ENCODE measurements at regions not wholly inside any gene's neighbourhood (a gene's known extent, or its start where the extent isn't known, plus 50 kb on each side); places are given as distances from the start of the nearest gene placed in this dataset.
A peak's percentile ranks its signal among the peaks of the same experiment; 100 is the strongest.

GRCh38 chr2:236993286-236993685 is 92.4 kb upstream of the COPS8 start:
- no peaks in the 10 kb centered on the region for H3K36me3 ChIP-seq
- TF ChIP-seq EP300 (IDR thresholded peaks at IDR 0.05), result no peak
- TF ChIP-seq POLR2AphosphoS5 (IDR thresholded peaks at IDR 0.05), result no peak
- TF ChIP-seq, protein P1, sequence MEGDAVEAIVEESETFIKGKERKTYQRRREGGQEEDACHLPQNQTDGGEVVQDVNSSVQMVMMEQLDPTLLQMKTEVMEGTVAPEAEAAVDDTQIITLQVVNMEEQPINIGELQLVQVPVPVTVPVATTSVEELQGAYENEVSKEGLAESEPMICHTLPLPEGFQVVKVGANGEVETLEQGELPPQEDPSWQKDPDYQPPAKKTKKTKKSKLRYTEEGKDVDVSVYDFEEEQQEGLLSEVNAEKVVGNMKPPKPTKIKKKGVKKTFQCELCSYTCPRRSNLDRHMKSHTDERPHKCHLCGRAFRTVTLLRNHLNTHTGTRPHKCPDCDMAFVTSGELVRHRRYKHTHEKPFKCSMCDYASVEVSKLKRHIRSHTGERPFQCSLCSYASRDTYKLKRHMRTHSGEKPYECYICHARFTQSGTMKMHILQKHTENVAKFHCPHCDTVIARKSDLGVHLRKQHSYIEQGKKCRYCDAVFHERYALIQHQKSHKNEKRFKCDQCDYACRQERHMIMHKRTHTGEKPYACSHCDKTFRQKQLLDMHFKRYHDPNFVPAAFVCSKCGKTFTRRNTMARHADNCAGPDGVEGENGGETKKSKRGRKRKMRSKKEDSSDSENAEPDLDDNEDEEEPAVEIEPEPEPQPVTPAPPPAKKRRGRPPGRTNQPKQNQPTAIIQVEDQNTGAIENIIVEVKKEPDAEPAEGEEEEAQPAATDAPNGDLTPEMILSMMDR (IDR thresholded peaks at IDR 0.05), result no peak
- TF ChIP-seq POLR2A (IDR thresholded peaks at IDR 0.05), result no peak
- H3K27ac ChIP-seq, result no peak overlapping the region
- H3K4me1 ChIP-seq, result peaks cover 14 to 44% (median 28%) of the 10 kb centered on the region in 4 donors
- no peaks in the 10 kb centered on the region for H3K27me3 ChIP-seq
- intact Hi-C loops (cut with DNase I; ENCODE audit: low total_unique reads), result no loop called here
- DNase-seq, result no peak
- WGBS, 5 donors, result 84 to 94% (median 89%) methylated on average over 2 of the region's 2 CpGs
- no peak overlapping the region for H3K4me3 ChIP-seq
- no peaks in the 10 kb centered on the region for H3K9me3 ChIP-seq

GRCh38 chr2:236994361-236994760 is 91.3 kb upstream of the COPS8 start:
- no peaks in the 10 kb centered on the region for H3K9me3 ChIP-seq
- DNase-seq, result no peak
- WGBS, 5 donors, result 76 to 90% (median 80%) methylated on average over 9 of the region's 9 CpGs
- no peak overlapping the region for H3K4me3 ChIP-seq
- H3K27ac ChIP-seq, result no peak overlapping the region
- intact Hi-C loops (cut with DNase I; ENCODE audit: low total_unique reads), result no loop called here
- H3K4me1 ChIP-seq, result peaks cover 9 to 40% (median 26%) of the 10 kb centered on the region in 4 donors
- TF ChIP-seq POLR2AphosphoS5 (IDR thresholded peaks at IDR 0.05) (no peak), POLR2A (IDR thresholded peaks at IDR 0.05) (no peak), EP300 (IDR thresholded peaks at IDR 0.05) (no peak)
- TF ChIP-seq, protein P1 (IDR thresholded peaks at IDR 0.05), result no peak
- no peaks in the 10 kb centered on the region for H3K27me3 ChIP-seq
- no peaks in the 10 kb centered on the region for H3K36me3 ChIP-seq

DNA sequence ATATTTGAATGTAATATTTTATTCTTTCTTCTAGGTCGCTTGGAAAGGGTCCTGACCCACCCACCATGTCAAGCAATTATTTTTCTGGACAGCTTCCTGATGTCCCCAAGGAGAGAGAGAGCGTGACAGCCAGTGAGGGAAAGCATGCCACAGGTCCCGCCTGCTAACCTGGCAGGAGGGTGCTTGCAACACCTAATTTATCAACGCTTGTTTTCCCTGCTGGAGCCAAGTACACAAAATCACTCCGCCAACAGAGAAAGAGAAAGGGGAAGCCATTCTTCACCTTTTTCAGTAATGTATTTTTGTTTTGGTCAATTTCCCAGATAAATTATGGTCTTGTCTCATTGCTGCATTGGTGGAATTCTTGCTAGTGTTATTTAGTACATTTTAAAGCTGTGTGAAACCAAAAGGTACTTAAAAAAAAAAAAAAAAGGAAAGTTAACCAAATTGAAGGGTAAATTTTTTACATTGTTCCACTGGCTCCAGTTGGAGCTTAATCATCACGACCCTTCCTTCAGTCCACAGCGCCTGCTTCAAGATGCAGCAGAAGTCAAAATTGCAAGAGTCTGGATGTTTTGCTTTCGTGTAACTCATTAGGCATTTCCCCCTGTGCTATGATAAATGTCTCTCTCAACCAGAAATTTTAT is 88.5 kb upstream of the COPS8 start:
- H3K27ac ChIP-seq, result peak overlapping the region; percentile 70 to 85 (median 78)
- no peak overlapping the region for H3K4me3 ChIP-seq
- intact Hi-C loops (cut with DNase I; ENCODE audit: low total_unique reads), result no loop called here
- no peaks in the 10 kb centered on the region for H3K36me3 ChIP-seq
- WGBS, 5 donors, result 29 to 54% (median 41%) methylated on average over 8 of the region's 8 CpGs
- peak in 1 of 3 donors; percentile 60 for TF ChIP-seq POLR2AphosphoS5 (IDR thresholded peaks at IDR 0.05)
- TF ChIP-seq EP300 (IDR thresholded peaks at IDR 0.05), result no peak
- H3K27me3 ChIP-seq, result no peaks in the 10 kb centered on the region
- H3K4me1 ChIP-seq, result peaks cover 5 to 37% (median 25%) of the 10 kb centered on the region in 4 donors
- peak; percentile 59 for DNase-seq
- no peaks in the 10 kb centered on the region for H3K9me3 ChIP-seq

GRCh38 chr2:236998236-236998635 is 87.5 kb upstream of the COPS8 start:
- Histone ChIP-seq H3K4me1 (peaks cover 5 to 37% (median 25%) of the 10 kb centered on the region in 4 donors), H3K9me3 (no peaks in the 10 kb centered on the region), H3K27me3 (no peaks in the 10 kb centered on the region), H3K36me3 (no peaks in the 10 kb centered on the region), H3K27ac (peak overlapping the region in 4 of 5 donors; percentile 70 to 85 (median 80)), H3K4me3 (no peak overlapping the region)
- WGBS, 5 donors, result 15 to 53% (median 21%) methylated on average over 1 of the region's 1 CpG
- intact Hi-C loops (cut with DNase I; ENCODE audit: low total_unique reads), result no loop called here
- TF ChIP-seq POLR2AphosphoS5 (IDR thresholded peaks at IDR 0.05) (peak in 1 of 3 donors; percentile 44), EP300 (IDR thresholded peaks at IDR 0.05) (no peak)
- DNase-seq, result peak in 1 of 2 donors; percentile 40

- Histone ChIP-seq H3K27ac (peak overlapping the region; percentile 64 to 85 (median 78)), H3K4me3 (no peak overlapping the region), H3K4me1 (peaks cover 5 to 37% (median 25%) of the 10 kb centered on the region in 4 donors), H3K9me3 (no peaks in the 10 kb centered on the region), H3K36me3 (no peaks in the 10 kb centered on the region), H3K27me3 (no peaks in the 10 kb centered on the region)
- TF ChIP-seq, protein P1 (IDR thresholded peaks at IDR 0.05), result no peak
- TF ChIP-seq EP300 (IDR thresholded peaks at IDR 0.05), result no peak
- DNase-seq, result no peak
- intact Hi-C loops (cut with DNase I; ENCODE audit: low total_unique reads), result no loop called here
- WGBS, 5 donors, result 62 to 77% (median 74%) methylated on average over 5 of the region's 5 CpGs
Observed at GRCh38 chr2:236998758-236999157, 86.9 kb upstream of the COPS8 start.
